B cell (primary cell): ENCODE measurements at regions not wholly inside any gene's neighbourhood (a gene's known extent, or its start where the extent isn't known, plus 50 kb on each side); places are given as distances from the start of the nearest gene placed in this dataset.

Experiments
- ATAC-seq: fragments of 200-7000 bp; cut with Tn5 transposase; one replicate; pipeline ENCODE4 v1.10.0; 2021; ENCODE audit warnings: low read depth, mild to moderate bottlenecking, moderate number of reproducible peaks, moderate library complexity
- CTCF ChIA-PET: fragments of 350-600 bp; sonication (Branson Sonifier 250); formaldehyde crosslinking; loops from one replicate; lab custom pipeline; 2021; ENCODE audit warnings: antibody characterized with exemption, inconsistent platforms; lab: Charles Lee
- POLR2A ChIA-PET: fragments of 350-600 bp; sonication (Branson Sonifier 250); formaldehyde crosslinking; loops from one replicate; lab custom pipeline; 2021; ENCODE audit warnings: antibody characterized with exemption; lab: Charles Lee
- DNase-seq: peaks from one replicate; pipeline ENCODE4 v3.0.0; 2013
- H2AFZ ChIP-seq: 2 replicates; pipeline ENCODE4 v1.6.1; 2012; ENCODE audit warnings: mild to moderate bottlenecking, low read depth, low read length; ENCODE audit not compliant: insufficient read depth, poor library complexity, severe bottlenecking
- H3K27ac ChIP-seq, 2 donors: 1 replicate in 1 of 2; 2 replicates in 1 of 2; pipeline ENCODE4 v1.5.1; 2012 to 2013; ENCODE audit warnings: low read length in 2 of 2, mild to moderate bottlenecking in 2 of 2, moderate library complexity in 1 of 2
- H3K27me3 ChIP-seq, 4 experiments: fragments of 200-600 bp in 1 of 4; sonication (generic) in 1 of 4; replicated peaks in 1 of 4; 1 replicate in 2 of 4; 2 replicates in 2 of 4; pipeline versions ENCODE4 v1.6.1 to v1.7.0; 2013 to 2016; ENCODE audit warnings: low read length in 3 of 4, mild to moderate bottlenecking in 2 of 4, mixed read lengths in 1 of 4, moderate library complexity in 1 of 4; ENCODE audit not compliant: insufficient read depth in 4 of 4, control insufficient read depth in 3 of 4; ENCODE audit errors: control extremely low read depth in 1 of 4
- H3K36me3 ChIP-seq, 2 experiments: replicated peaks in 1 of 2; 1 replicate in 1 of 2; 2 replicates in 1 of 2; pipeline versions ENCODE4 v1.6.1 to v1.7.1; 2013; ENCODE audit warnings: low read length in 1 of 2; ENCODE audit not compliant: insufficient read depth in 2 of 2, control insufficient read depth in 1 of 2; ENCODE audit errors: control extremely low read depth in 1 of 2, extremely low read depth in 1 of 2
- H3K4me1 ChIP-seq, 2 donors: fragments of 200-600 bp in 1 of 2; sonication (generic) in 1 of 2; 1 replicate in 1 of 2; 2 replicates in 1 of 2; pipeline versions ENCODE4 v1.5.1 to v1.6.1; 2013 to 2017; ENCODE audit warnings: low read length in 2 of 2; ENCODE audit not compliant: control insufficient read depth in 2 of 2, insufficient read depth in 2 of 2
- H3K4me2 ChIP-seq: replicated peaks from 2 replicates; pipeline ENCODE3; 2012; ENCODE audit warnings: mild to moderate bottlenecking, low read depth, low read length; ENCODE audit not compliant: poor library complexity, severe bottlenecking
- H3K4me3 ChIP-seq, 5 experiments: fragments of 200-600 bp in 1 of 5; sonication (generic) in 1 of 5; 1 replicate in 3 of 5; 2 replicates in 2 of 5; pipeline versions ENCODE4 v1.5.1 to v1.7.0; 2011 to 2016; ENCODE audit warnings: low read length in 4 of 5, mild to moderate bottlenecking in 4 of 5, low read depth in 2 of 5, control low read depth in 1 of 5, moderate library complexity in 1 of 5; ENCODE audit not compliant: insufficient read depth in 1 of 5; ENCODE audit errors: control extremely low read depth in 1 of 5, extremely low read depth in 1 of 5
- H3K79me2 ChIP-seq: fragments of 200-600 bp; sonication (generic); one replicate; pipeline ENCODE4 v1.6.0; 2016; ENCODE audit warnings: low read length; ENCODE audit not compliant: control insufficient read depth, insufficient read depth
- H3K9ac ChIP-seq: fragments of 200-600 bp; sonication (generic); 2 replicates; pipeline ENCODE4 v1.6.1; 2017; ENCODE audit warnings: mild to moderate bottlenecking, low read length, moderate library complexity
- H3K9me3 ChIP-seq, 3 donors: one replicate each; pipeline versions ENCODE4 v1.6.1 to v1.7.1; 2013; ENCODE audit warnings: low read length in 2 of 3; ENCODE audit not compliant: control insufficient read depth in 2 of 3, insufficient read depth in 1 of 3; ENCODE audit errors: control extremely low read depth in 1 of 3
- H4K20me1 ChIP-seq: 2 replicates; pipeline ENCODE4 v1.6.0; 2012; ENCODE audit warnings: mild to moderate bottlenecking, low read length; ENCODE audit not compliant: insufficient read depth, control insufficient read depth, poor library complexity, severe bottlenecking
- H3K27ac Mint-ChIP-seq: one replicate; pipeline ENCODE4 v1.8.0; 2021; ENCODE audit warnings: mixed read lengths
- H3K27me3 Mint-ChIP-seq: one replicate; pipeline ENCODE4 v1.8.0; 2021; ENCODE audit warnings: mixed read lengths
- H3K4me1 Mint-ChIP-seq: one replicate; pipeline ENCODE4 v1.8.0; 2021; ENCODE audit warnings: mixed read lengths
- H3K4me3 Mint-ChIP-seq: one replicate; pipeline ENCODE4 v1.8.0; 2021; ENCODE audit warnings: mixed read lengths
- H3K9me3 Mint-ChIP-seq: one replicate; pipeline ENCODE4 v1.8.0; 2022; ENCODE audit warnings: mixed read lengths; ENCODE audit not compliant: insufficient read depth
- EZH2 ChIP-seq: IDR thresholded peaks from 2 replicates; pipeline ENCODE4 v1.6.1; 2012; ENCODE audit warnings: borderline replicate concordance, low read depth, mild to moderate bottlenecking, moderate library complexity, low read length; ENCODE audit not compliant: insufficient read depth, poor library complexity, severe bottlenecking
- WGBS: methylation state at CpG from one replicate; pipeline ENCODE4 v1.1.5; 2013; ENCODE audit warnings: missing lambda C conversion rate; ENCODE audit not compliant: insufficient coverage; 5-methylcytosine and 5-hydroxymethylcytosine counted together
- intact Hi-C: fragments of 100-400 bp; cut with micrococcal nuclease; formaldehyde crosslinking; loops from one replicate; pipeline ENCODE4 v1.10.0; 2022
- TF ChIP-seq, protein P1 (sequence below): fragments of 200-600 bp; IDR thresholded peaks from one replicate; pipeline ENCODE4 v1.8.0; 2022; ENCODE audit warnings: antibody characterized with exemption, mild to moderate bottlenecking

DNA sequence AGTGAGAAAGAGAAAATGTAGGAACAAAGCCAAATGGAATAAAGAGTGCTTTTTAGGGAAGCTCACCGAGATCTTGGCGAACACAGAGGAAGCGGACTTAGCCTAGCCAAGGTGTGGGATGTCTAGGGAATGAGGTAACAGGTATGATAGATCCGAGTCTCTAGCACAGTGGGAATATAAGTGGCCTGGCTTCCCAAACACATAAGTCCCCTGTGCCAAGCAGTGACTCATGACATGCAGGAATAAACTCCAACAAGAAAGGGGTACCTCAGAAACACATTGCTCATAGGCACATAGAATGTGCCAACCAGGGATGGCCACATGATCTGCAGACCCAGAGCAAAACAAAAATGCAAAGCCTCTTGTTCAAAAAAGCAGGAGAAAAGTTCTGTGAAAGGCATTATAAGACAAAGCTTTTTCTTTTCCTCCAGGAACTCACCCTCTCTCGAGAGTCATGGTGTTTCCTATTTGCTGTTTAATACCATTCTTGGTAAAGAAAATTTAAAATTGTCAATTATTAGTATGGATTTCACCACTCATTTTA, 542.5 kb downstream of the GATA3 start:
- no peaks in the 10 kb centered on the region for H3K79me2 ChIP-seq
- no peak overlapping the region for H3K4me3 Mint-ChIP-seq
- intact Hi-C loops, result no loop called here
- no peak overlapping the region for H2AFZ ChIP-seq
- H3K9ac ChIP-seq, result no peak overlapping the region
- H4K20me1 ChIP-seq, result no peaks in the 10 kb centered on the region
- H3K27ac ChIP-seq, result no peak overlapping the region
- ChIA-PET POLR2A (no interaction called here), CTCF (no interaction called here)
- no peaks in the 10 kb centered on the region for H3K4me1 Mint-ChIP-seq
- no peak for ATAC-seq
- H3K4me3 ChIP-seq, result no peak overlapping the region
- no peak overlapping the region for H3K27ac Mint-ChIP-seq
- TF ChIP-seq, protein P1, sequence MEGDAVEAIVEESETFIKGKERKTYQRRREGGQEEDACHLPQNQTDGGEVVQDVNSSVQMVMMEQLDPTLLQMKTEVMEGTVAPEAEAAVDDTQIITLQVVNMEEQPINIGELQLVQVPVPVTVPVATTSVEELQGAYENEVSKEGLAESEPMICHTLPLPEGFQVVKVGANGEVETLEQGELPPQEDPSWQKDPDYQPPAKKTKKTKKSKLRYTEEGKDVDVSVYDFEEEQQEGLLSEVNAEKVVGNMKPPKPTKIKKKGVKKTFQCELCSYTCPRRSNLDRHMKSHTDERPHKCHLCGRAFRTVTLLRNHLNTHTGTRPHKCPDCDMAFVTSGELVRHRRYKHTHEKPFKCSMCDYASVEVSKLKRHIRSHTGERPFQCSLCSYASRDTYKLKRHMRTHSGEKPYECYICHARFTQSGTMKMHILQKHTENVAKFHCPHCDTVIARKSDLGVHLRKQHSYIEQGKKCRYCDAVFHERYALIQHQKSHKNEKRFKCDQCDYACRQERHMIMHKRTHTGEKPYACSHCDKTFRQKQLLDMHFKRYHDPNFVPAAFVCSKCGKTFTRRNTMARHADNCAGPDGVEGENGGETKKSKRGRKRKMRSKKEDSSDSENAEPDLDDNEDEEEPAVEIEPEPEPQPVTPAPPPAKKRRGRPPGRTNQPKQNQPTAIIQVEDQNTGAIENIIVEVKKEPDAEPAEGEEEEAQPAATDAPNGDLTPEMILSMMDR, result no peak
- TF ChIP-seq EZH2, result no peak
- H3K36me3 ChIP-seq, result no peaks in the 10 kb centered on the region
- 87% methylated on average over 3 of the region's 5 CpGs for WGBS
- H3K9me3 ChIP-seq, result no peaks in the 10 kb centered on the region
- no peaks in the 10 kb centered on the region for H3K9me3 Mint-ChIP-seq
- no peaks in the 10 kb centered on the region for H3K4me1 ChIP-seq
- H3K4me2 ChIP-seq, result no peak overlapping the region
- H3K27me3 Mint-ChIP-seq, result no peaks in the 10 kb centered on the region
- H3K27me3 ChIP-seq, result no peaks in the 10 kb centered on the region
- DNase-seq, result no peak

DNA sequence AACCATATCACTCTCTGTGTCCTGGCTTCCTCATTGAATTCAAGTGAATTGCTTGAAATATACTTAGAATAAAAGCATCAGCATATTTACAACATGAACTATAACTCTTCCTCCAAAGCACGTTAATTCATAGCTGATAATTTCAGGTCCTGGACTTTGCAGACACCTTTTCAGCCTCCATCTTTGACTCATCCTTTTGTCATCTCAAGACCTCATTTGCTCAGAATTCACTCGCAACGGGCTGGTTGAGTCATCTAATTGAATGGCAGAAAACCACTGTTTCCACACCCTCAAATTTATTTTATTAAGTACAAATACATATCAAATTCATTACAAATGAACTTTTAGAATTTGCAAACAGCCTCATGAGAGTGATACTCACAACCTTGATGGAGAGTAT, 545.7 kb downstream of the GATA3 start:
- Mint-ChIP-seq H3K27me3 (no peaks in the 10 kb centered on the region), H3K4me3 (no peak overlapping the region), H3K9me3 (peaks cover 2% of the 10 kb centered on the region), H3K27ac (no peak overlapping the region), H3K4me1 (no peaks in the 10 kb centered on the region)
- no peak overlapping the region for H3K4me2 ChIP-seq
- no peaks in the 10 kb centered on the region for H4K20me1 ChIP-seq
- H3K27me3 ChIP-seq, result no peaks in the 10 kb centered on the region
- POLR2A ChIA-PET, result no interaction called here
- H3K9me3 ChIP-seq, result peaks cover 0 to 5% (median 3%) of the 10 kb centered on the region in 3 donors
- intact Hi-C loops, result no loop called here
- CTCF ChIA-PET, result no interaction called here
- no peak for DNase-seq
- TF ChIP-seq EZH2, result no peak
- TF ChIP-seq, protein P1, result no peak
- H3K9ac ChIP-seq, result no peak overlapping the region
- H3K4me3 ChIP-seq, result no peak overlapping the region
- H3K4me1 ChIP-seq, result no peaks in the 10 kb centered on the region
- WGBS, result 88% methylated on average over 1 of the region's 3 CpGs
- no peak for ATAC-seq
- H2AFZ ChIP-seq, result no peak overlapping the region
- no peaks in the 10 kb centered on the region for H3K36me3 ChIP-seq
- no peak overlapping the region for H3K27ac ChIP-seq
- H3K79me2 ChIP-seq, result no peaks in the 10 kb centered on the region
